Glutamatergic neuron (in vitro differentiated cells): ENCODE measurements at regions not wholly inside any gene's neighbourhood (a gene's known extent, or its start where the extent isn't known, plus 50 kb on each side); places are given as distances from the start of the nearest gene placed in this dataset.

Experiments used
- DNase-seq: peaks from one replicate; pipeline ENCODE4 v3.0.0; 2022
- H3K27ac Mint-ChIP-seq: one replicate; pipeline ENCODE4 v1.8.0; 2020; ENCODE audit warnings: mild to moderate bottlenecking, mixed read lengths, inconsistent platforms; ENCODE audit not compliant: unreplicated experiment
- H3K27me3 Mint-ChIP-seq: one replicate; pipeline ENCODE4 v1.8.0; 2020; ENCODE audit warnings: mild to moderate bottlenecking, moderate library complexity, mixed read lengths, inconsistent platforms; ENCODE audit not compliant: unreplicated experiment
- H3K36me3 Mint-ChIP-seq: one replicate; pipeline ENCODE4 v1.8.0; 2020; ENCODE audit warnings: mild to moderate bottlenecking, mixed read lengths, inconsistent platforms; ENCODE audit not compliant: unreplicated experiment
- H3K4me1 Mint-ChIP-seq: one replicate; pipeline ENCODE4 v1.8.0; 2020; ENCODE audit warnings: mild to moderate bottlenecking, low read depth, mixed read lengths, inconsistent platforms; ENCODE audit not compliant: unreplicated experiment
- H3K4me3 Mint-ChIP-seq: one replicate; pipeline ENCODE4 v1.8.0; 2020; ENCODE audit warnings: mild to moderate bottlenecking, mixed read lengths, inconsistent platforms; ENCODE audit not compliant: unreplicated experiment
- H3K9me3 Mint-ChIP-seq: one replicate; pipeline ENCODE4 v1.8.0; 2020; ENCODE audit warnings: mild to moderate bottlenecking, moderate library complexity, mixed read lengths, inconsistent platforms; ENCODE audit not compliant: unreplicated experiment
- TF ChIP-seq, protein P1 (sequence below): fragments of 200-600 bp; sonication (generic); IDR thresholded peaks from one replicate; pipeline ENCODE4 v1.5.0; 2021; ENCODE audit not compliant: partially characterized antibody, unreplicated experiment

DNA sequence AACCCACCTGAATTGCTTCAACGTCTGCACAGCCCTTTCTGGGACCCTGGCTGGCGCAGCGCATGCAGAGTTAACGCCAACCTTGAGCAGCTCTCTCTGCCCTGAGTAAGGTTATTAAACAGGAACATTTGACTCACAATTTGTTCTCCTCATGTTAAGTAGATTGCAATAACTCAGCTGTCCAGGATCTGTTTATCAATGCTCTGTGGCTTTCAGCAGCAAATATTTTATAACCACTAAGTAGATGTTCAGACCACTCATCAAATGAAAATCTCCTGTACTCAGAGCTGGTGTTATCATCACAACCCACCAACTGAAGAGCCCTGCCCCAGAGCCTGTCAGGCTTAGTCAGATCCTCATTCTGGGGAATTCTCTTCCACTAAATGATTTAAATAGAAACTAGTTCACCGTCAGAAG, 403.0 kb downstream of the ZNF608 start:
- H3K4me3 Mint-ChIP-seq, result no peak overlapping the region
- no peaks in the 10 kb centered on the region for H3K36me3 Mint-ChIP-seq
- TF ChIP-seq, protein P1, sequence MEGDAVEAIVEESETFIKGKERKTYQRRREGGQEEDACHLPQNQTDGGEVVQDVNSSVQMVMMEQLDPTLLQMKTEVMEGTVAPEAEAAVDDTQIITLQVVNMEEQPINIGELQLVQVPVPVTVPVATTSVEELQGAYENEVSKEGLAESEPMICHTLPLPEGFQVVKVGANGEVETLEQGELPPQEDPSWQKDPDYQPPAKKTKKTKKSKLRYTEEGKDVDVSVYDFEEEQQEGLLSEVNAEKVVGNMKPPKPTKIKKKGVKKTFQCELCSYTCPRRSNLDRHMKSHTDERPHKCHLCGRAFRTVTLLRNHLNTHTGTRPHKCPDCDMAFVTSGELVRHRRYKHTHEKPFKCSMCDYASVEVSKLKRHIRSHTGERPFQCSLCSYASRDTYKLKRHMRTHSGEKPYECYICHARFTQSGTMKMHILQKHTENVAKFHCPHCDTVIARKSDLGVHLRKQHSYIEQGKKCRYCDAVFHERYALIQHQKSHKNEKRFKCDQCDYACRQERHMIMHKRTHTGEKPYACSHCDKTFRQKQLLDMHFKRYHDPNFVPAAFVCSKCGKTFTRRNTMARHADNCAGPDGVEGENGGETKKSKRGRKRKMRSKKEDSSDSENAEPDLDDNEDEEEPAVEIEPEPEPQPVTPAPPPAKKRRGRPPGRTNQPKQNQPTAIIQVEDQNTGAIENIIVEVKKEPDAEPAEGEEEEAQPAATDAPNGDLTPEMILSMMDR, result no peak
- no peak for DNase-seq
- no peaks in the 10 kb centered on the region for H3K27me3 Mint-ChIP-seq
- peaks cover 3% of the 10 kb centered on the region for H3K4me1 Mint-ChIP-seq
- no peak overlapping the region for H3K27ac Mint-ChIP-seq
- no peaks in the 10 kb centered on the region for H3K9me3 Mint-ChIP-seq

DNA sequence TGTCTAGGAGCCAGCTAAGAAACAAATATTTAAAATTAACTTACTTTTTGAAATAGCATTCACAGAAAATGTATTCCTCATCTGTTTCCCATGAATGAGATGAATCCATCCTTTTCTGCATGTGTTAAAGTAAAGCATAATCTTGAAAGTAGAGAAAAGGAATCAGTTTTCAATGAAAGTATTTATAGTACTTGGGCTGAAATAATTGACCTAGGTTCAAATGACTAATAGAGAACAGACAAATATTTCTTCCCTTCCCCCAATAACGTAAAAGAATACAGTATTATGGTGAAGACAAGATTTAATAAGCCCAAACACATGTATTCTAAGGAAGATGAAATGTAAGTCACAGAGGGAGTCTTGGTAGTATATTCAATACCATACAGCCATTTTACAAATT, 403.5 kb downstream of the ZNF608 start:
- Mint-ChIP-seq H3K27ac (no peak overlapping the region), H3K36me3 (no peaks in the 10 kb centered on the region), H3K4me3 (no peak overlapping the region), H3K9me3 (no peaks in the 10 kb centered on the region), H3K27me3 (no peaks in the 10 kb centered on the region), H3K4me1 (peaks cover 3% of the 10 kb centered on the region)
- TF ChIP-seq, protein P1, result no peak
- no peak for DNase-seq

DNA sequence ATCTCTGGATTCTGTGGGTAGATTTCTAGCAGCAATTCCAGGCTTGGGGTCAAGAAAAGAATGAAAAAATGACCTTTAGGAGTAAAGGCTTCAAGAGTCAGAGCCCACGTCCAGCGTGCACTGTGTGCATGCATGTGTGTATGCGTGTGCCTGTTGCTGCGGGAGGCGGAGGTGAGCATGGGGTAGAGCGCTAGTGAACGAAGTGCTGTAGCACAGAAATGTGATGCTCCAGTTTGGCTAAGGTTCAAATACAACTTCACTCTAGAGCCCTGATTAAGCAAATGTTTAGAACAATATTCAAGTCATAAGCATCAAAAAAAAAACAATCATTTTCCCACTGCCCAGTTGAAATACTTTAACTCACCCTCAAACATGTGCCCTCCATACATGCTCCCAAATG, 403.9 kb downstream of the ZNF608 start:
- no peaks in the 10 kb centered on the region for H3K9me3 Mint-ChIP-seq

DNA sequence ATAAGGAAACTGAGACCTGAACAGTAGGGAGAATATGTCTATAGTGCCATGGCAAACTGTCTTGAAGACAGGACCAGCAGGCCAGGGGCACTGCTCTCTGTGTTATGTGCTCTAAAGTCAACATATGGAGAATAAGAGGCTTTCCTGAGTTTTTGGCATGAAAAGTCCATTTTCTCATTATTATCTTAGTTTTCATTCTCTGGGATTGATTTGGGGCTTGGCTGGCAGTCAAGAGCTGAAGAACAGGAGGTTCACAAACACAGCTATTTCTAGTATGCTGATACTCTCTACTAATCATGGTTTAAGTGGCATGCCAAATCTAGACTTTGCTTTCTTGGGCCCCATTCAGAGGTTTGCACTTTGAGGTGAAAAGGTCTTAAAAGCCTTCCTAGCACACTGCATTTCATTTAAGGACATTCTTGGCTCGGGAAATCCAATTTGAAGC, 404.4 kb downstream of the ZNF608 start:
- peaks cover 3% of the 10 kb centered on the region for H3K36me3 Mint-ChIP-seq
- H3K4me1 Mint-ChIP-seq, result peaks cover 3% of the 10 kb centered on the region
- no peak overlapping the region for H3K4me3 Mint-ChIP-seq
- no peaks in the 10 kb centered on the region for H3K9me3 Mint-ChIP-seq
- TF ChIP-seq, protein P1, result no peak
- no peak overlapping the region for H3K27ac Mint-ChIP-seq
- no peak for DNase-seq
- H3K27me3 Mint-ChIP-seq, result no peaks in the 10 kb centered on the region

More for the DNA sequence above, 403.9 kb downstream of the ZNF608 start:
- Mint-ChIP-seq H3K27ac (no peak overlapping the region), H3K27me3 (no peaks in the 10 kb centered on the region), H3K36me3 (no peaks in the 10 kb centered on the region), H3K4me1 (peaks cover 3% of the 10 kb centered on the region), H3K4me3 (no peak overlapping the region)
- DNase-seq, result no peak
- TF ChIP-seq, protein P1, result no peak

DNA sequence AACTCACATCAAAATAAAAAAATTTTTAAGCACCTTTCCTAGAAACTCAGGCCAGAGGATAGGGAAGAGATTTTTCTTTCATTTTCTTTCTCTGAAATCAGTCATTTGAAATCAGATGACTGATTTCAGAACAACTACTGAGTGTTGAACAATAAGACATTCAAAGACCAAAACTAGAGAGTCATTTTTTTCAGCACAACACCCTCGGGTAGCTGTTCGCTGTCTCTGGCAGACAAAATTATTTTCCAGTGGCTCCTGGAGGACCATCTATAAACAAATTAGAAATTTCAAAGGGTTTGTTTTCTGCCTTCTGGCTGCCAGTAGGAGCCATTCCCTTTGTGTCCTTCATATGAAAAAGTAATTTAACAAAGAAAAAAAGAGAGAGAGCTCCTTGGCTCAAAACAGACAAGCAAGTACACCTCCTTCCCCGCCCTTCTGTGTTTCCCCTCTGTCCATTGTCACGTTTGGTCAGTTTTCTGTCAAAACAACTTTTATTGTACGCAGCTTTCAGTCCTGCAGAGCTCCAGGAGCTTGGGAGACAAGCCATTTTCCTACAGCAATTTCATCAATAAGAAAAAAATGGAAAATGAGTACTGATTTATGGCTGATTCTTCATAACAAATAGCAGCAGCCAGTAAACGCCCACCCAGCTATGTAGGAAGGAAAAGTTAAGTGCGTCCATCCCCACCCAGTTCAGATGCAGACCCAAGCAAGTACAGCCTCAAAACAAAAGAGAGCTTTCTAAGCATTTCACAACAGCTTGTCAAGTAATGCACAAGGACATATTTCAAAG, 405.2 kb downstream of the ZNF608 start:
- no peaks in the 10 kb centered on the region for H3K27me3 Mint-ChIP-seq
- no peaks in the 10 kb centered on the region for H3K9me3 Mint-ChIP-seq
- TF ChIP-seq, protein P1, result no peak
- H3K4me3 Mint-ChIP-seq, result no peak overlapping the region
- H3K27ac Mint-ChIP-seq, result no peak overlapping the region
- H3K4me1 Mint-ChIP-seq, result peaks cover 3% of the 10 kb centered on the region
- H3K36me3 Mint-ChIP-seq, result peaks cover 4% of the 10 kb centered on the region
- no peak for DNase-seq
